Activated naive CD4-positive, alpha-beta T cell (primary cell): ENCODE measurements at regions not wholly inside any gene's neighbourhood (a gene's known extent, or its start where the extent isn't known, plus 50 kb on each side); places are given as distances from the start of the nearest gene placed in this dataset.

Experiments used
- DNase-seq, 4 experiments: peaks; one replicate each; lab custom pipeline; 2025; lab: John Stamatoyannopoulos, UW

- DNase-seq: no peak
These were observed 172.4 kb upstream of the GRIN2B start for GRCh38 chr12:14153803-14154202.

DNA sequence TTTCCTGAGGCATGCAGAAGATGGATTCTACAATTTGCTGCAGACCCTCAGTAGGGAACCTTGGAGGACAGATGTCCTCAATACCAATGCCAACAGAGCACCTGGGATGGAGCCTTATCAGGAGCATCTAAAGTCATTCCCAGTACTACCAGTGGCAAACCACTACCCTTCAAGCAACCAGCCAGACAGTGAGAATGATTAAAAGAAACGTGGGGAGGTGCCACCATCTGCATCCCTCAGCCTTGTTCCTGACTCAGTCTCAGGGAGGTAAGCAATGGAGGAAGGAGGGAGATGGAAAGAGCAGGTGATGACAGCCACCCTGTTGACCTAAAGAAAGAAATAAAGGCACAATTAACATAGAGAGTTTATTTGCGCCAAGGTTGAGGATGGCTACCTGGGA is 175.2 kb upstream of the GRIN2B start:
- DNase-seq: no peak

DNA sequence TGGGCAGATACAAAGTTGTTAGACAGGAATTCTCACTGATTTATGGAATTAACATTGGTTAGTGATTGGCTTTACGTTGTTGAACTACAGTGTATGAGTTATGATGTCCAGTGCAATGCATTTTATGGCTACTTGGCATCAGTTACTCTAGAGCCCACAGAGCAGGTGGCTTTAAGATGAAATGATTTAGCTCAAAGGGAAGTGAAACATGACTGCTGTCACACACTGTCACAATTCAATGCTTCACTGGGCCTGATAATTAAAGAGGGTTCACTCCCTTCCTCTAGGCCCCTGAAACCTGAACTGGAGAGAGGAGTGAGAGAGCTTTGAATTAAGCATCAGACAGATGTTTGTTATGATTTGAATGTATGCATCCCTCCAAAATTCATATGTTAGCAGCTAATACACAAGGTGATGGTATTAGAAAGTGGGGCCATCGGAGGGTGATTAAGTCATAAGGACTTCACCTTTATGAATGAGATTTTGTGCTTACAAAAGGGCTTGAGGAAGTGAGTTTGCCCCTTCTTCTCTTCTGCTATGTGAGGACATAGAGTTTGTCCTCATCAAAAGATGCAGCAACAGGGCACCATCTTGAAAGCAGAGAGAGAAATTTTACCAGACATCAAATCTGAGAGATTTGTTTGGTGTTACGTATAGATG is 175.8 kb upstream of the GRIN2B start:
- no peak for DNase-seq

GRCh38 chr12:14164266-14164665 is 182.9 kb upstream of the GRIN2B start:
- no peak for DNase-seq

GRCh38 chr12:14167005-14167628 is 185.7 kb upstream of the GRIN2B start:
- DNase-seq: no peak

- no peak for DNase-seq
These were observed 187.9 kb upstream of the GRIN2B start for GRCh38 chr12:14169281-14169680.

DNA sequence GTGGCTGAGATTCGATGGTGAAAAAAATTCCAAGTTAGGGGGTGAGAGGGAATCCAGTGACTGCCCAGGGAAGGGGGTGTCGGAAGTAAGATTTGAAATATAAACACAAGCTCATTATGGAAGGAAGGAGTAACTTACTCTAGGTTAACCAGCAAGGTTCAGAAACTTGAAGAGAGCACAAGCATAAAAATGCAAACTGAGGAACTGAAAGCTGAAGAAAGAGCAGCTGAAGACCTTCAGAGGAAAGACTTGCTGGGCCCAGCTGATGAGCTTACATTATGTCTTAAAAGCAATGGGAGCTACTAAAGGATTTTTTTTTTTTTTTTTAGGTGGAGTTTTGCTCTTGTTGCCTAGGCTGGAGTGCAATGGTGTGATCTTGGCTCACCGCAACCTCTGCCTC is 189.7 kb upstream of the GRIN2B start:
- no peak for DNase-seq

- DNase-seq: no peak
These were observed 190.3 kb upstream of the ATF7IP start for GRCh38 chr12:14175206-14175605.

GRCh38 chr12:14185427-14186192 is 179.9 kb upstream of the ATF7IP start:
- DNase-seq: no peak

GRCh38 chr12:14186193-14186502 is 179.3 kb upstream of the ATF7IP start:
- no peak for DNase-seq

- no peak for DNase-seq
These were observed 178.5 kb upstream of the ATF7IP start for GRCh38 chr12:14187002-14187401.

GRCh38 chr12:14187966-14188365 is 177.5 kb upstream of the ATF7IP start:
- DNase-seq: no peak

DNA sequence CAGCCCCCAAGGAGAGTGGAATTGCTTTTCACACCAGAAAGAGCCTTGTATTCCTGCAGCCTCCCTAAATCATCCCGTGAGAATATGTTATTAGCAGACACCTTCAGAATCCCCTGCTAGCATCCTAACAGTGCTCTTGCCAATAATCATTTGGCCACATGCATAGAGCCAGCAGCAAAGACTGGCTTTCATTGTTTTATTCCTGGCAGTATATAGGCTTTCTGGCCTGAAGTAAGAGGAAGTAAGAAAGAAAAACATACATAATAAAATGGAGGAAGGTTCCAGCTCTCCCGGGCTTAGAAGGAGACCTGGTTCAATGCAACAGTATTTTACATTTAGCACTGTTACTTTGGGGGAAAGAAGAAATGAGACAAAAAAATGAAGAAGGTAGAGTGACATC is 176.7 kb upstream of the ATF7IP start:
- DNase-seq: no peak

- no peak for DNase-seq
These were observed 174.8 kb upstream of the ATF7IP start for GRCh38 chr12:14190694-14191093.

GRCh38 chr12:14191612-14192011 is 173.9 kb upstream of the ATF7IP start:
- DNase-seq: no peak

- no peak for DNase-seq
These were observed 171.8 kb upstream of the ATF7IP start for GRCh38 chr12:14193639-14194038.

DNA sequence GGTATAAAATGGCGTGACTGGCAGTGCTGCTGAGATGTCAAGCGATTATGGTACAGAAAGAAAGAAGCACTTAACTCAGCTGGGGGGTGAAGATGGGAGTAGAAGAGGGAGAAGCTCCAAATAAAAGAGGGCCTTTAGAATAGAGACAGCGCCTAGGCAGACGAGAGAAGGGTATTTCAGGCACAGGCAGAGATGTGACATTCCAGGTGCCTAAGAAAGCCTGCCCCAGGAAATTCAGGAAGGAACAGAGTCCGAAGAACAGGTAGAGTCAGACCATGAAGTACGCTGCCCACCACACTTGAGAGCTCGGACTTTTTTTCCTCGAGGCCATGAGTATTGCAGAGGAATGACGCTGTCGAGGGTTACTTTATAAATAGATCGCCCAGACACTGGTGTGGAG is 170.9 kb upstream of the ATF7IP start:
- DNase-seq: no peak

DNA sequence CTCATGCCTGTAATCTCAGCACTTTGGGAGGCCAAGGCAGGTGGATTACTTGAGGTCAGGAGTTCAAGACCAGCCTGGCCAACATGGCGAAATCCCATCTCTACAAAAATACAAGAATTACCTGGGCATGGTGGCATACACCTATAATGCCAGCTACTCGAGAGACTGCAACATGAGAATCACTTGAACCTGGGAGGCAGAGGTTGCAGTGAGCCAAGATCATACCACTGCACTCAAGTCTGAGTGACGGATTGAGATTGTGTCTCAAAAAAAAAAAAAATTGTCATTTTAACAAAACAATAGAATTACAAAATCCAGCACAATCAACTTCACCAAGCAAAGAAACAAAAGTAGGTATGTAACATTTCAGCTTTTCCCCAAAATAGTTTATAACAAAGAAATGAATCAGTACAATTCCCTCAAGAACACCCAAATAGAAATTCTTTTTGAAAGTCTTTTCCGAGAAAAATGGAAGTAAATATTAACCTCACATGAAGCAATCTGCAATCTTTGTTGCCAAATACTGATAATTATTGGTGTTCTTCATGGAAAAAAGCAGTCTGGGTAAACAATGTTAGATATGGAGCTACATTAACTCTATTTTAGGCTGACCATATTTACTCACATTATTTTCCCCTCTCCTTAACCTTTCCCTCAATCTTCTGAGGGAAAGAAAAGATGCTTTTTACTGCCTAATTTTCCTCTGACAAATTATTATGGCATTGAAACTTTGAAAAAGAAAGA is 165.9 kb upstream of the ATF7IP start:
- DNase-seq: no peak

- no peak for DNase-seq
These were observed 164.9 kb upstream of the ATF7IP start for GRCh38 chr12:14200598-14200997.

- no peak for DNase-seq
These were observed 164.2 kb upstream of the ATF7IP start for GRCh38 chr12:14201291-14201690.

DNA sequence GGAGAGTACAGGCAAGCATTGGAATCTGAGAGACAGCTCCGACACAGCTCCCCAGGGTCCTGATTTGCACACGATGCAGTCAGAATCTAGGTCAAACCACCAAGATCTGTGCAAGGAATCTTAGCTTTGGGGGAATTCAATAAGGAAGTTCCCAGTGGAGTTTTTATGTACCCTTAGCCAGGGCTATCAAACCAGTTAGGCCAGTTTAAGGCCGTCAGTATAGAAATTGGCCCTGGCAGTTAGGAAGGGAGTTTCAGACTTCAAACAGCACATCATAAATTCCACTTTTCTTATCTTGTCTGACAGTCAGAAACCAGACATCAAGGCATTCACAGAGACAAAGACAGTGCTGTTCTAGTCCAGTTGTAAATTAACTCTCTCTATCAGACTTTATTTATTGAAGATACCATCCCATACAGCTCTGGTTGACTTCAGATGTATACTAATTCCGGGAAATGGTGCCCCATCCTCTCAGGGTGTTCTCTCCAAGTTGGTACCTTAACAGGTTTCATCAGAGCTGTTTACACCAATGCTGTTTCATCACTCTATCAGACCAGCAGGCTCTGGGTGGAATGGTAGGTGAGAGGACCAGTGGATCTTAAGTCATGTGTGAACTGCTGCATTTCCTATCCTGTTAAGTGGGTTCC is 157.5 kb upstream of the ATF7IP start:
- no peak for DNase-seq

- no peak for DNase-seq
These were observed 153.5 kb upstream of the ATF7IP start for GRCh38 chr12:14211947-14212387.
